AG10803 (cell line): ENCODE measurements at regions not wholly inside any gene's neighbourhood (a gene's known extent, or its start where the extent isn't known, plus 50 kb on each side); places are given as distances from the start of the nearest gene placed in this dataset.

Experiments used
- DNase-seq: peaks from one replicate; pipeline ENCODE4 v3.0.0; 2010; ENCODE audit warnings: low read depth
- H3K4me3 ChIP-seq: 2 replicates; pipeline ENCODE4 v1.5.1; 2011; ENCODE audit warnings: mild to moderate bottlenecking, low read length, control low read depth
- TF ChIP-seq, protein P1 (sequence below): conservative IDR thresholded peaks from 2 replicates; pipeline ENCODE4 v1.5.1; 2011; ENCODE audit warnings: mild to moderate bottlenecking, low read length, control low read depth, inconsistent platforms

DNA sequence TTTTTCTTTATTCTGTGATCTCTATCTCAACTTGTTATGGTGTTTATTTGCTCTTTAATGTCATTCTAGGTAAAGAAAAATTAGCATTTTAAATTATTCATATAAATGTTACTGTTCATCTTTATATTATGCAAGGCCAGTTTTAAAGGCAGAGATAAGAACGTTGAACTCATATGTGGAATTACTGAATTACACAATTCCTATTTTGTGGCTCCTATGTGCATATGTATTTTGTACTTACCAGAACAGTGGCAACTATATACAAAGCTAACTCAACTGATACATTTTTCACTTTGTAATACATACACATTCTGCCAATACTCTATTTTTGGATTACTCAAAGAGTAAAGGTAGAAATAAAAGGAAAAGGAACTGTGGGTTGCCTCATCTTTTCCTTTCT is 533.2 kb upstream of the NR3C2 start:
- DNase-seq, result no peak
- H3K4me3 ChIP-seq, result no peak overlapping the region
- TF ChIP-seq, protein P1, sequence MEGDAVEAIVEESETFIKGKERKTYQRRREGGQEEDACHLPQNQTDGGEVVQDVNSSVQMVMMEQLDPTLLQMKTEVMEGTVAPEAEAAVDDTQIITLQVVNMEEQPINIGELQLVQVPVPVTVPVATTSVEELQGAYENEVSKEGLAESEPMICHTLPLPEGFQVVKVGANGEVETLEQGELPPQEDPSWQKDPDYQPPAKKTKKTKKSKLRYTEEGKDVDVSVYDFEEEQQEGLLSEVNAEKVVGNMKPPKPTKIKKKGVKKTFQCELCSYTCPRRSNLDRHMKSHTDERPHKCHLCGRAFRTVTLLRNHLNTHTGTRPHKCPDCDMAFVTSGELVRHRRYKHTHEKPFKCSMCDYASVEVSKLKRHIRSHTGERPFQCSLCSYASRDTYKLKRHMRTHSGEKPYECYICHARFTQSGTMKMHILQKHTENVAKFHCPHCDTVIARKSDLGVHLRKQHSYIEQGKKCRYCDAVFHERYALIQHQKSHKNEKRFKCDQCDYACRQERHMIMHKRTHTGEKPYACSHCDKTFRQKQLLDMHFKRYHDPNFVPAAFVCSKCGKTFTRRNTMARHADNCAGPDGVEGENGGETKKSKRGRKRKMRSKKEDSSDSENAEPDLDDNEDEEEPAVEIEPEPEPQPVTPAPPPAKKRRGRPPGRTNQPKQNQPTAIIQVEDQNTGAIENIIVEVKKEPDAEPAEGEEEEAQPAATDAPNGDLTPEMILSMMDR, result no peak

DNA sequence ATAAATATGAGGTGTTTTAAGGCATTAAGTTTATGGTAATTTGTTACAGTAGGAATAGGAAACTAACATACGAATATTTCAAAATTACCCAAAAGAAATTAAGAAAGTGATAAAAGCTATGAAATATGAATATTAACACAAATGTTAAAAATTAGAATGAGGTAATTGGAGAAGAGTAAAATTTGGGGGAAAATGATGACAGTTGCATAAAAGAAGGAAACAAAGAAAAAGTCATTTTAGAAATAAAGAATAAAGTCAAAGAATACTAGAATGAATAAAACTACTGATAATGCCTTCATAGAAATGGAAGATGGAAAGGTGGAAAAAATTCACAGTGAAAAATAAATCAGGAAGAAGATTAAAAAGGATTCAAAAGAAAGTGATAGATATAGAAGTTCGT is 522.9 kb upstream of the NR3C2 start:
- H3K4me3 ChIP-seq, result no peak overlapping the region
- DNase-seq, result no peak
- TF ChIP-seq, protein P1, result no peak

DNA sequence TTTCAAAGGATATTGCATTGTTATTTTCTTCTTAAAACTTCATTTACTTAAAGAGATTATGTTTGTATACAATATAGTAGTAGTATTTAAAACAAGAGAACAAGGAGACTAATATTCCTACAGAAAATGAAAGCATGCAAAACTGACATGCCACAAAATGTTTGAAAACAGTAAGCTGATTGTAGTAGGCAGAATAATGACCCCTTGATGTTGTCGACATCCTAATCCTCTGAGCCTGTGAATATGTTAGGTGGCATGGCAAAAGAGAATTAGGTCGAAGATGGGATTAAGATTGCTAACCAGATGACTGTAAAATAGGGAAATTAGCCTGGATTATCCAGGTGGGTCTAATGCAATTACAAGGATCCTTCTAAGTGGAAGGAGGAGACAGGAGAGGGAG is 522.2 kb upstream of the NR3C2 start:
- DNase-seq, result no peak
- TF ChIP-seq, protein P1, result no peak
- no peak overlapping the region for H3K4me3 ChIP-seq

DNA sequence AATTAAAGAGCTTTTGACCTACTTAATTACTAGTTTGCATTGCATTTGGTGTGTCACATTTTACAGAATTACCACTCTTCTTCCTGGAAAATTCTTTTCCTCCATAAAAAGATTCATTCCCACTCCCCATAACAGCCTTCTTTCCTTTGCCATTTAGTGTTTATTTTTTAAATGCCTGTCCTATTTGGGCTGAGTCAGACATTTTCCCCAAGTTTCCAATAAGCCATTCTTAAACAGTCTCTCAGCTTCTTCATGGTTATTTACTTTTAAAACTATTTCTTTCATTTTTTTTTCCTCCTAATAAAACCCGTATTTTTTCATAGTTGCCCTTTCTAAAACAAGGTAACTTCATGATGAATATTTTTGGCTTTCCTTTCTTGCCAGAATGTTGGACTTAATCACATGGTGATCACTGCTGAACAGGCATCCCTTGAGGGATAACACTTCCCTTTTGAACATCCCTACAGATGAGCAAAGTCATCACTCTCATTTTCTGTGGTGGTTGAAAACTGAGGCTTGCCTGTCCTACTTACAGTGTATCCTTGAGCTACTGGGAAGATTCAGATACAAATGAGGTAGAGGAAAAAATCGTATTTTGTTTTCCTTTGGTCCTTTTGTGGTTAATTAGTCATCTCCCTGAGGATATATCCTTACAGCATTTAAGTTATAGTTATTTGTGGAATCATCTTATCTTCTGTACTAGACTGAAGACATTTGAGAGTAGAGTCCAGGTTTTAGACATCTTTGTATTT is 520.5 kb upstream of the NR3C2 start:
- H3K4me3 ChIP-seq, result no peak overlapping the region
- TF ChIP-seq, protein P1, result no peak
- no peak for DNase-seq

DNA sequence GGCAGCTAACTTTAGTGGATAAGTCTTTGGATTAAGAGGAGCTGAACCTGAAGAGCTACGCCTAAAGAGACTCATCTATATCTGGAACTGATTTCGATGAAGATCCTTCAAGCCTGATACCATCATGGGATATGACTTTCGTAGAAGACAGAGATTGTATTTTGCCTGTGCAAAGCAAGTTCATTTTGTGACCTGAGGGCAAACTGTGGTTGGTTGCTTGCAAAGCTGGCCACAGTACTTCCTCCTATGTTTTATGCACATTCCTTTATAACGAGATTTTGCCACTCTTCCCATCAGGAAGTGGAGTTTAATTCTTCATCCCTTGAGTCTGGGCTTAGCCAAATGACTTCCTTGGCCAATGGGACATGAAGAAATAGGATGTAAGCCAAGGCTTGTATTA is 519.3 kb upstream of the NR3C2 start:
- H3K4me3 ChIP-seq, result no peak overlapping the region
- TF ChIP-seq, protein P1, result no peak
- no peak for DNase-seq

DNA sequence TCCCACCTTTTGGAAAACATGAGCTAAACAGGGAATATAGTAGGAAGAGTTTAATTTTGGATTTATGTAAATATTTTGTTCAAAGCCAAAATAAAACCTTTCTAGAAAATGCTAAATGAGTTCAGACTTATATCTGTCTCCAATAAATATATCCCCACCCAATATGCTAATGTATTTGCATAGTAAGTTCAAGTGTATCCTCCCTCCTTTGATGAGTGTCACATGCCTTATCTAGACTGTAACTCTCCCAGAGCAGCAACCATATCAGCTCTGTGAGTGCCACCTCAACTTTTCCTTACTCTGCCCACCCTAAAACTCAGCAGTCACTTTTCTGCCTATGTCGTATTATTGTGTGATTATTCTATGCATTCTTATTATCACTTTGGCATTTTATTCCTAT is 516.1 kb upstream of the NR3C2 start:
- no peak overlapping the region for H3K4me3 ChIP-seq
- no peak for DNase-seq
- TF ChIP-seq, protein P1, result no peak

DNA sequence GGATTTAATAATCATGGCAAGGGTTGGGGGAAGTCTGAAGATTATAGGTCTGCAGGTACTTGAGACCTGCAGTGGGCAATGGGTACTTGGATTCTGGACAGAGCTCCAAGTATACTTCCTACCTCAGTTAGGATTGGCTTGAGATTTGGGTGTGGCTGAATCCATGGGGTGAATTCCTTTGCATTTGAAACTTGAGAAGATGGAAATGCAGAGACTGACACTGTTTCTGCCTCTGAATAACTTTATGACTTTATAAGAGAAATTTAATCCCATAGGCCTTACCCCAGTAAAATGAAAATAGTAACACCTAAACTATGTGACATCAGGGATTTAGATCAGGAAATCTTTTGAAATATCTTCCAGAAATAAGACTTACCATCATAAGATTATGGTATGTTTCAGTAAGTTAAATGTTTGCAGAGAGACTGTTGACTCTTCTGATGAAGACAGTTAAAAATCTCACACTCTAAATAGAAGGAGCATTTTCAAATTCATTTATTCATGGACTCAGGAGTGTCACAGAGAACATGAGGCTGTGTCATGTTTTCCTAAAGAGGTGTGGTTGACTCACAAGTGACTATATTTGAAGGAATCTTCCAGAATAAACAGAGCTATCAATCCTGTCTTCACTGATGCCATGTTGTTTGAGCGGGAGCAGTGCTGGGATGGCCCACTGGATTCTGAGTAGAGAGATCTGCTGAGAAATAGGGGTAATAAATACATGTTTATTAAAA is 513.5 kb upstream of the NR3C2 start:
- DNase-seq, result no peak
- TF ChIP-seq, protein P1, result no peak
- H3K4me3 ChIP-seq, result no peak overlapping the region
